NK-92 treated with Interleukin-12 subunit alpha and Interleukin-12 subunit beta, amount 100 ng/mL, for 24 hours (cell line): ENCODE measurements at regions not wholly inside any gene's neighbourhood (a gene's known extent, or its start where the extent isn't known, plus 50 kb on each side); places are given as distances from the start of the nearest gene placed in this dataset.

ENCODE experiments used
- DNase-seq: peaks from one replicate; lab custom pipeline; 2025; lab: John Stamatoyannopoulos, UW

DNA sequence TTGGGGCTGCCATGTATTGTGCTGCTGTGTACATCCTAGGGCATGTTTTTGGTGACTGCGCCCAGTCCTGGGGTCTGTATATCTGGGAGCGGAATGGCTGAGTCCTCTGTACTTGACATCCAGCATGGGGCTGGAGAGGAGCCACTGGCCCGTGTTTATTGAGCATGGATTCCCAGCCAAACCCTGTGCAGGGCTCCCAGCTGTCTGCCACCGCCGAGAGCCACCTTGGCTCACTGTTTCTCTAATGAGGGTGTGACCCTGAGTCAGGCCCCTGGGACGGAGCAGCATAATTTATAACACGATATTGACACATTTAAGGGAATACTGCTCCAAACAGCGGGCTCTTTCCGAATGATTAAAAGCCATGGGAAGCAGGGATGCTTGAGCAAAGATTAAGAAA, 211.5 kb upstream of the PWP1 start:
- no peak for DNase-seq

DNA sequence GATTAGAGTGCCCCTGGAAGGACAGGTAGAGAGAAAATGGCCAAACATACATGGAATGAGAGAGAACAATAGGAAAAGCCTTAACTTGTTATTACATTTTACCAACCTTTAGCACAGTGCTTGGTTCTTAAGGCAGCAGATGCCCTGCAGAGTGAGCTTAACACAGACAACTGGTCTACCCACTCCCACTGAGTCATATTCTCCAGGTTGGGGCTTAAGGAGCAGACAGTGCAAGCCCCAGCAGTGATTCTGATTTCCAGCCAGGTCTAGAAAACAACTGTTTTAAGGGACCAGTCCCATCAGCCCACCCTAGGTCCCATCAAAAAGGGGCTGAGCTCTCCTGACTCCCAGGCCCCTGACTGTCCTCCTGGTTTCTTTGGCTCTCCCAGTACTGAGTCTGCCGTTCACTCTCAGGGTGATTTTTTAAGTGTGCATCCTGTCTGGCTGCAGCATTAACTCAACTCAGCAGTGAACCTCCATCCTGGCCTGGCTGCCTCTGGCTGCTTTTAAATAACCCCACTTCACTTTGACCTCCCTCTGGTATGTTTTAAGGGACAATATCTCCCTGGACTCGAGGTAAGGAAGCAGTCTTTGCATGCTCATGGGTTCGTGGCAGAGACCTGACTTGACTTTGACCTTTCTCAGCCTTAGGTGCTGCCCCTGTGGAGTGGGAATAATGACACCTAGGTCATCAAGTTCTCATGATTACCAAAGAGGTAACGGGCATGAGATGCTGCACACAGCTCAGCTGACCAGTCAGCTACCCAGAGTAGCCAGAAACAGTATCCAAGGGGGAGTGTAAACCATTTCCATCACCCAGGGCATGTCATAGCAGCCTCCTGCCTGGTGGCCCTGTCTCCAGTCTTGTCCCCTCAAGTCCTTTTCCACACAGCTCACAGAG, 210.7 kb upstream of the PWP1 start:
- no peak for DNase-seq

DNA sequence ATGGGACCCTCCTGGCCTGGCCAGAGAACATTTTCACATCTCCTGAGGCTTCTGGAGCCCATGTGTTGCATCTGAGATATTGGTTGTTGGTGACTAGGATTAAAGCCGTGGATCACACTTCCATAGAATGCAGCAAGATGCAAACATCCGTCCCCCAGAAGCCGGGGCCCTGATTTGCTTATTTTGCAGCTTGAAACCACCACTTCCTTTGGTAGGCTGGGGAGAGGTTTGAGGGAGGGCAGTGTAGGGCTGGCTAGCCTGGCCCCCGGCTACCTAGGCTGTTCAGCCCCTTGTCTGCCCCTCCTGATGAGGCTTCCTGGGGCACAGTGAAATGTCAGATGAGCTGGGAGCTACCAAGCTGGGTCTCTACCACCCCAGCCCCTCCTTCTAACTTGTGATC, 209.7 kb upstream of the PWP1 start:
- no peak for DNase-seq

DNA sequence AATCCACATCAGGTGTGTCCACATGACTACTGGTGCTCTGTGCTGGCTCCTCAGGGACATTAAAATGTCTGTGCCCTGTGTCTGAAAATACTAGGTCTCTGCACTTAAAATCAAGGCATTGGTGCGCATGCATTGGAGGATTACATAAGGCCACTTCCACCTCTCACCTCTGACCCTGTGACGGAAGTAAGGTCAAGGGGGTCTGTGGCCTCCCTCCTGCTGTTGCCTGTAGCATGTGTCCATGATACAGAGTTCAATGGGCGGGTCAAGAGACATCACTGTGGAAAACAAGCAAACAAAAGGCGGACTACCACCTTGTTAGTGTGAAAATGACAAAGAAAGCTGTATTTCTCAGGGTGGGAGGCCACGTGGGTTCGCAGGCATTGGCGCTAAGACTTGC, 208.6 kb upstream of the PWP1 start:
- DNase-seq, result no peak

DNA sequence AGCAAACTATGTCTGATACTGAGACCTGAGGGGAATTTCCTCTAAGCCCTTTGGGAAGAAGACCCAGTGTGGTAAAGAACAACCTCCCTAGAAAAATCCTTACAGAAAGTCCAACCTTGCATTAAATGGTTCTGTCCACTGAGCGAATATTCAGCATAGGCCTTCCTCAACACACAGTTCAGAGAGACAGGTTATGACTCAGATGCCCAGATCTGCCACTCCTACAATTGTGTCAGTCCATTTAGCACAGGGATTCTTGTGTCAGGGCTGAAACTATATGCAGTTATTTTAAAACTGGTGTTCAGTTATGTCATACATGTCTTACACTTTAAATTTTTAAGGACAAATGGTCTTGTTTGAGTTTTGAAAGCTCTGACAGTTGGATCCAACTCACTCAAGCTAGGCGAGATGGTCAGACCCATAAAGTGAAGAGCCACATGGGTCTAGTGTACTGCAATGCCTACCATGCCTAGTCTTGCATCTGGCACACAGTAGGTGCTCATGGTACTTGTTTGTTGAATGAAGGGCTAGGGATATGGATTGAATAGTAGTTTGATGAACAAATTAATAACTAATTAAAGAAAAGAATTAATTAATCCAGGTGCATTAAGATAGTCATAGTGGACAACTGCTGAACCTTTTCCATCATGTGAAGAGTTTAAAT, 207.5 kb upstream of the PWP1 start:
- no peak for DNase-seq

DNA sequence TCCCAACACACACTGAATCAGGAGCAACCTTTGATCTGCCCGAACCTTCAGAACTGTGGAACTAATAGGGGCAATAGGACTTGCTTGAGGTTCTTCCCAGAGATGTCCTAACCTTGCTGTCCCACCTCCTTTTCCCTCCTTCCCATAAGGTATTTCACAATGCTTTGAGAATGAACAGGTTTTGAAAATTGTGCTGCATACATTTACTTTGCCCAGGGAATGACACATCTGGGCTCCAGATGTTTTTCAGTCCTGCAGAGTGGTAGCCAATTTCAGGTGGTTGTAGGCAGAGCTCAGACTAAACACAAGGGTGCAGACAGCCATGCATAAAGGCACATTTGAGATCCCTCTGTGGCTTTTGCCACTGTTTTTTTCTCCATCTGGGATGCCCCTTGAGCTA, 206.7 kb upstream of the PWP1 start:
- no peak for DNase-seq

DNA sequence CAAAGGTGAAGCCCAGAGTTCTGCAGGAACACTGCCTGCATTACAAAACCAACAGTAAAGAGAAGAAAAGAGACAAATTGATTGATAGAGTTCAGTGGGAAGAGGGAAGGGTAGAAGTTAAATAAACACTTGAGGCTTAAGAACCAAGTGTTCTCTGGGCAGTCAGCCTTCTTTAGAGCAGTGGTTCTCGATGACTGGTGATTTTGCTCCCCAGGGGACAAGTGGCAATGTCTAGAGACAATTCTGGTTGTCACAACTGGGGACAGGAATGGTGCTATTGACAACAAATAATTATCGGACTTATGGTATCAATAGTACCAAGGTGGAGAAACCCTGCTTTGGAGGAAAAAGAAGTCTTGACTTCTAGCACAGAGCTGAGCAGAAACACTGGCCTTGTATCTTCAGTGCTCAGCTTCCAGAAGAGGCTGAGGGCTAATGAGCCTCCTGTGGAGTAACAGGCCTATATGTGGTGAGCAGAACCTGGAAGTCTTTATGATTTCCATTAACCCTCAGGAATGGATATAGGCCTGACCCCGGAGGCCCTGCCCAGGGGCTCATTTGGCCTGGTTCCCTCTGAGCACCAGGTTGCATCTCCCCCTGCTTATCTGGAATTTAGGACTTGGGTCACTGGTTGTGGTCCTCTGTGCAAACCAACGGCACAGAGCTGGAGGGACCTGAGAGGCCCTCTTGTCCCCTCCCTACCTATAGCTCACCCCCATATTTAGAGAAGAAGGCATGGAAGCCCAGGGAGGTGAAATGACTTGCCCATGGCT, 204.6 kb upstream of the PWP1 start:
- DNase-seq, result no peak

DNA sequence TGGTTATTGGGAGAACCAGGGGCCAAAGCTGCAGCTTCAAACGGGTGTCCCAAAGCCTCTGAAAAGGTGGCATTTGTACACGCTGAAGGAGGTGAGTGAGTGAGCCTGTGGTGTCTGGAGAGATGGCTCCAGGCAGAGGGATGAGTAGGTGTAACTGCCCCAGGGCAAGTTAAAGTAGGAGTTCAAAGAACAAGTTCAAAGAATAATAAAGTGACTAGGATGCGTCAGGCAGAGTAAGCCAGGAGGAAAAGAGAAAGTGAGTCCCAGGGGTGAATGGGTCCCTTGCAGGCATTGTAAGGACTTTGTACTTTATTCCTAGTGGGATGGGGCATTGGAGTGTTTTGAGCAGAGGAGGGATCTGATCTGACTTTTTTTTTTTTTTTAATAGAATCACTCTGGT, 201.4 kb upstream of the PWP1 start:
- no peak for DNase-seq

DNA sequence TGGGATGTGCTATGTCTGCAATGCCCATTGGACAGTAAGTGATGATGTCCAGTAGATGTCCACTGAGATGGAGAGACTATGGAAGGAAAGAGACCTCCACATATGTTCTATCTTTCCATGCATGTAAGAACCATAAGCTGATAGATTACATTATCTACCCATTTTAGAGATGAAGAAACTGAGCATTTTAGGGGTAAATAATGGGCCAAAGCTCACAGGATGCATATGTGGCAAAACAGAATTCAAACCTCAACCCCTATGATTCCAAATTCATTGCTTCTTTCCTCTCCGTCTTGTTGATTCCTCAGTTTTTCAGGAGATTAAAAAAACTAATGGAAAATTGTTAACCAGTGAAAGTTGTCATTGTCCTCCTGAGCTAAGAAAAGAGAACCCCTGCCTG, 200.7 kb upstream of the PWP1 start:
- no peak for DNase-seq

DNA sequence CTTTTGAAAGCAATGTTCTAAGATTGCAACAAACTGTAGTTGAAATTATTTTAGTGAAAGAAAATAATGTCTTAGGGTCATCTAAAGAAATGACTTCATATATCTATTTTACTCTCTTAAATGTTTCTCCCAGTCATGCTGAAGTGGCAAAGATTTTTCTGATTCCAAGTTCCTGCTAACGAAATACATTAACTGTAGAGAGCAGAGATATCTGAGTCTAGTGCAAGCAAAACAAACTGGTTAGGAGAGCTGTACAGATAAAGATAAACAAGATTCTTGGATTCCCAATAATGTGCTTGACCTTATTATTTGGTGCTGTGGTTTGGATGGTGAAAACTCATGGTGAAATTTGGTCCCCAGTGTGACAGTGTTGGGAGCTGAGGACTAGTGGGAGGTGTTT, 199.9 kb upstream of the PWP1 start:
- no peak for DNase-seq

DNA sequence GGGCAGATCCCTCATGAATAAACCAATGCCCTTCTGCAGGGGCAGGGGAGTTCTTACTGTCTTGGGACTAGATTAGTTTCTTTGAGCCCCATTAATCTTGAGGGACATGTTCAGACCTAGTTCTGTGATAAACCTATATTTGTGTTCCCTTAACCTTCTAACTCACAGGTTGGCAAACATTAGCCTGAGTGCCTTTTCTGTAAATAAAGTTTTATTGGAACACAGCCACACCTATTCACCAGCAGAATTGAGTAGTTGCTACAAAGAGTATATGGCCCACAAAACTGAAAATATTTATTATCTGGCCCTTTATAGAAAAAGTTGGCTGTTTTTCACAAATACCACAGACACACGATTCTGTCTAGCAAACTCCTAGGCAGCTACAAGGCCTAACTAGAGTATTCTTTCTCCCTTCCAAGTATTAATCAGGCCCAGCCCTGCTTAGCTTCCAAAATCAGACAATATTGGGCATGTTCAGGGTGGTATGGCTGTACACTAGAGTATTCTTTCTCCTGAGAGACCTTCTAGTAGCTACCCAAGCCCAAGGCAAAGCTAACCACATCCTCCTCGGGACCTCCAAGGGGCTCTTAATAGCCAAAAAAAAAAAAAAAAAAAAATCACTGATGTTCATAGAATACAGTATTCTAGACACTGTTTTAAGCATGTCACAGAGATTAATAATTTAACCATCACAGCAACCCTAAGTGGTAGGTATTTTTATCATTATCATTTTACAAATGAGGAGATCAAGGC, 199.3 kb upstream of the PWP1 start:
- DNase-seq, result no peak

DNA sequence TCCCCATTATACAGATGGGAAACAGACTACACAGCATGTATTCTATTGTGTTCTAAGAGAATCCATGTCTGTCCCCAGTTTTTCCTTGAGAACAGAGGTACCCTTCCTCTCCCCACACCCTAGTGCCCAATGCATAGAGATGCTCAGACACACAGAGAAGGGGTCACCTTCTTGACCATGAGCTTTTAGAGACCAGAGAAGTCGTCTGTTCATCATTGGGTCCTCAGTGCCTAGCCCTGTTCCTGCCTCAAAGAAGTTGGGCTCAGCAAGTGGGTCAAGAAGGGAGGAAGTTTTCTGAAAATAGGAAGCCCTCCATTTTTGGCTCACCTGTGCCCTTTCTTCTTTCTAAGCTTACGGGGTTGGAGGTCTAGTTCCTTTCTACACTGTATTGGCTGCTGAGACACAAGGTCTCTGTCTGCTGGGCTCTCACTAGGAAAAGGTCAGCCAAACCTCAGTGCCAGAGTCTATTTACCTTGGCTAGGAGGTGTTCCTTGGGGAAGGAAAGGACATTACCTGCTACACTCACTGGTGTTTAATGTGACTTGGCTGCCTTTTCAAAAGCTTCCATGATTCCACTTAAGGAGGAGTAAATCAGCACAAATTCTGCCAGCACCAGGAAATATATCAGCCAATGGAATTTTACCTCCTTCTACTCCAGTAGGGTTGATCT, 198.5 kb upstream of the PWP1 start:
- no peak for DNase-seq

DNA sequence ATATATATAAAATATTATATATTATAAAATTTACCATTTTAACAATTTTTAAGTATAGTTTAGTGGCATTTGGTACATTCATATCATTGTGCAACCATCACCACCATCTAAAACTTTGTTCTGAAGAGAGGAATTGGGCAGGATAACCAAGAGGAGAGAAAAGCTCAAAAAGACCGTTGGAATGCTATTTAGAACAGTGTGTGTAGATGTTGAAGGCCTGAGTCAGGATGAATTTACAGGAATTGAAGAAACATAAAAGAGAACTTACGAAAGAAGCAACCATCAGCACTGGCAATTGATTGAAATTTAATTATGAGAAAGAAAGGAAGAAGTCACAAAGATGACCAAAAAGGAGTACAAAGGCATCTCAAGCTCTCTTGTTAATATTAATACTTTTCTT, 196.9 kb upstream of the PWP1 start:
- DNase-seq, result no peak

DNA sequence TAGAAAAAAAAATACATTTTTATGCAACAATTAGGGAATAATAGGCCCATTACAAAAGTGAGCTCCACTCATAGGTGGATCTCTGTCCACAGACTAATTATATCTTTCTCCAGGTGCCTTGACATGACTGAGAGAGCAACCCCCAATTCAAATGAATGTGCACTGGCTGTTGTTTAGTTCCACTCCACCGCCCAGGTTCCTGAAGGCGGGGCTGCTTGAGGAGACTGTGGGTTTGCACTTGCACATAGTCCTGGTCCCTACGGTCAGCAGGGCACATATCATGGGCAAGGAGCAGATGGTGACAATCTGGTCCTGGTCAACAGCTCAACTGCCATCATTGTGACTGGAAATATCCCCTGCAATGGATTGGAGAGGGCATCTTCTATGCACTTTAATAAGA, 195.6 kb upstream of the PWP1 start:
- DNase-seq, result no peak

DNA sequence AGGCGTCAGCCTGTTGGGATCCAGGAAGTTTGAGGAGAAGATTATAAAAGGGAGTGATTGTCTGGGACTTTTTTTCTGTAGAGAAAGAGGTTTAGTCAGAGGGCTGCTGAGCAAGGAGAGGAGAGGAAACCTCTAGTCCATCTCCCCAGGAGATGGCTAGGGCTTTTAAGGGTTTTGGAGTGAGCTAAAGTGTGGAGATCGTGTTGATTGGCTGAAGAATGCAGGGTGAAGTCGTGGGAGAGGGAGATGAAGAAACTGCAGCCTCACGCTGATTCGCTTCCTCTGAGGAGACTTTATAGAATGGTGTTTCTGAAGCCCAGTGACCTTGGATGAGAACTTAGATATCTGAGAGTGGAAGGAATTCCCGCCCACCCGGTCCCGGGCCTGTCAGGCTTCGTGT, 193.7 kb upstream of the PWP1 start:
- DNase-seq, result no peak

DNA sequence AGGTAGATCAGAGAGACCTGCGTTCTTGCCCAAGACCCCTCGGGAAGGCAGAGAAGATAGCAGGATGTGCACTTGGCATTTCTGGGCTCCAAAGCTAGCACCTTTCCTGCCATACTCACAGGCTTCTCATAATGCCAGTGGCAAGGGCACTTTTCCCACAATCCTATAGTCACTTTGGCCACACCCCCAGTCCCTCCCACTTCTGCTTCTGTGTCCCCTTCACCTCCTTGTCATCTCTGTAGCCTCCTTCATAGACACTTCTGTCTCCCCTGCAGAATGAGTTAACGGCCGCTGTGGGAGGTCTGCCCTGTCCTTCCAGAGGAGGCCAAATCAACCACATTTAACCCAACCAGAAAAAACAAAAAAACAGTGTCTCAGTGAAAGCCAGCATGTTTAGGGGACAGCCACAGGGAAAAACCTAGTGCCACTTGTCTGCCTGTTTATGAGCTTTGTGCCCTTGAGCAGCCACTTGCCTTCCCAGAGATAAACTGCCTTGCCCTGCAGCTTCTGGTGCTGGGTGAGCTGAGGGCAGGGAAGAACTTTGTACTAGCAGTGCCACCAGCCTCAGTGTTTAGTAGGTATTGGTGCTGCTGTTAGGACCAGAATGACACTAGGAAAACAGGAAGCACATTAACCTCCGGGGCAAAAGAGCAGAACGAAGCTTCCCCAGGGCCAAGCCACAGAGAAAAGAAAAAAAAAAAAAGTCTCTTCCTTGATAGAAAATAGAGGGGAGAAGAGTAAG, 193.0 kb upstream of the PWP1 start:
- no peak for DNase-seq

DNA sequence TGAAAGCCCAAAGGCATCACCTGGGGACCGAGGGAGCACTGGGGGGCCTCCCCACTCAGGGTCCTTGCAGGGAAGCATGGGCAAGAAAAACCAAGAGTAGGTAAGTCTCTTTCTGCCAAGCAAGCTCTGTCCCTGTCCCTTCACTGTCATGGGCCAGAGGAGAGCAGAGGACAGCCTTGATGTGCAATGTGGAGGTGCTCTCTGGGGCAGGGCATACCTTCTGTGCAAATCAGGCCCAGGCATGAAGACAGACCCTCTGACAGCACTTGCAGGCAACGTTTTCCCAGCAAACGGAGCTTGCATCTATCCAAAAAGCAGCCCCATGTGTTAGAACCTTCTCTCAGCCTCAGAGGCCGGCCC, 192.5 kb upstream of the PWP1 start:
- no peak for DNase-seq

DNA sequence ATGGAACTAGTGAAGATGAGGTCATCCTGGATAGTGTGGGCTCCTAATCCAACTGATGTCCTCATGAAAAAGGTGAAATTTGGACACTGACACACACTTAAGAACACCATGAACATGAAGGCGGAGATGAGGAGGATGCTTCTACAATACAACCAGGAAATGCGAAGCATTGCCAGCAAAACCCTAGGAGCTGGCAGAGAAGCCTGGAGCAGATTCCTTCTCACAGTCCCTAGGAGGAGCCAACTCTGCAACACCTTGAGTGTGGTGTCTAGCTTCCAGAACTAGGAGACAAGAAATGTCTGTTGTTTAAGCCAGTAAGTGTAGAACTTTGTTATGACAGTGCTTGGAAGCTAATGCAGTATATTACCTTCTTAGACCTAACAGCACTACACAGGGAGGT, 191.9 kb upstream of the PWP1 start:
- no peak for DNase-seq

DNA sequence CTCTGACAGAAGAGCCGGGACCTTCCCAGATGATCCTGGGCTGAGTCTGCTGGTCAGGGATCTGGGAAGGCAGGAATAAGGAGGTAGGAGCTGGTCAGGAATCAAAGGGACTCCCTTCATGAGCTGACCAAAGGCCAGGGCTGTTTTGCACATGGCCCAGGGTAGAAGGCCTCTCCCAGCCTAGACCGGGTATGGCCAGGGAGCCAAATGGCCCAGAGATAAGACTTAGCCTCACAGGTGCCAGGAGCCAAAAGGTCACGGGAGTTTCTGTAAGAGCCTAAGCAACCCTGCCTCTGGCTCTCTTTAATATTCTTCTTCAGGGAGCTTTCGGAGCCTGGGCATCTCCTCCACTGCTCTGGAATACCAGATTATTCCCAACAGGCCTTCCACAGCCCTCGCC, 191.3 kb upstream of the PWP1 start:
- DNase-seq, result no peak

DNA sequence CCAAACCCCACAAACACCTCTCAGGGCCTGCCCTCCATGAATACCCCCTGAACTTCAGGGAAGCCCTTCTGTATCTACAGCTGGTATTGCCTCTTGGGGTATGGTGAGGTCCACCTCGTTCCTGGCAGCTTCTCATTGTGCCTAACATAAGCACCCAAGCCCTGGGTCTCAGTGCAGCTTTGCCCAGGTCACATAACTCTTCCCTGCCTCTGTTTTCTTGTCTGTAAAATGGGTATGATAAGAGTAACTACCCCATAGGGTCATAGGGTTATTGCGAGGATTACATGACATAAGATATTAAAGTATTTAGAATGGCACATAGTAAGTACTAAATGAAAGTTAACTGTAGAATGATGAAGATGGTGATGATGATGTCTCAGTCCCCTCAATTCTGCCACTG, 190.0 kb upstream of the PWP1 start:
- DNase-seq, result no peak

DNA sequence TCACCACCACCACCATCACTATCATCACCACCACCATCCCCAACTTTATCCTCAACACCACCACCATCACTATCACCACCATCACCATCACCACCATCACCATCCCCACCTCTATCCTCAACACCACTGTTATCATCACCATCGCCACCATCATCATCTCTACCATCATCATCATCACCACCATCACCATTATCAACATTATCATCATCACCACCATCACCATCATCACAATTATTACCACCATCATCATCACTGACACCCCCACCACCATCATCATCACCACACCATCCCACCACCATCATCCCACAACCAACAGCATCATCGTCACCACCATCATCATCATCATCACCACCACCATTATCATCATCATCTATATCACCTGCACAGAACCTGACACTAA, 188.4 kb upstream of the PWP1 start:
- no peak for DNase-seq
